NCI-H748 (cell line): ENCODE measurements at regions not wholly inside any gene's neighbourhood (a gene's known extent, or its start where the extent isn't known, plus 50 kb on each side); places are given as distances from the start of the nearest gene placed in this dataset.
"Not testable (repeated sequence)": the region's sequence is repeated elsewhere in the genome, so short reads cannot be mapped to it uniquely, and the experiment has no call there.

Experiments used
- DNase-seq: peaks from one replicate; lab custom pipeline; 2025; ENCODE audit not compliant: unreplicated experiment; lab: John Stamatoyannopoulos, UW

GRCh38 chr9:6160579-6160978, 55.0 kb upstream of the IL33 start:
- no peak for DNase-seq

- no peak for DNase-seq
Observed at GRCh38 chr9:6153425-6153824, 62.2 kb upstream of the IL33 start.

GRCh38 chr9:6152788-6153187, 62.8 kb upstream of the IL33 start:
- no peak for DNase-seq

- DNase-seq = peak; percentile 60
Observed at GRCh38 chr9:6150483-6150882, 65.1 kb upstream of the IL33 start.

GRCh38 chr9:6149315-6149714, 66.3 kb upstream of the IL33 start:
- DNase-seq = no peak

- no peak for DNase-seq
Observed at GRCh38 chr9:6147846-6148245, 67.8 kb upstream of the IL33 start.

- no peak for DNase-seq
Observed at GRCh38 chr9:6144947-6145346, 70.7 kb upstream of the IL33 start.

- no peak for DNase-seq
Observed at GRCh38 chr9:6142799-6143454, 72.7 kb upstream of the IL33 start.

- DNase-seq = not testable (repeated sequence)
Observed at GRCh38 chr9:6135780-6136179, 79.8 kb upstream of the IL33 start.

- DNase-seq = no peak
Observed at GRCh38 chr9:6134661-6135180, 80.9 kb upstream of the IL33 start.

GRCh38 chr9:6133346-6134063, 82.1 kb upstream of the IL33 start:
- DNase-seq = peak; percentile 16

GRCh38 chr9:6132650-6133049, 83.0 kb upstream of the IL33 start:
- no peak for DNase-seq

- no peak for DNase-seq
Observed at GRCh38 chr9:6128030-6128429, 87.6 kb upstream of the IL33 start.

- DNase-seq = peak; percentile 16
Observed at GRCh38 chr9:6126377-6126776, 89.2 kb upstream of the IL33 start.

GRCh38 chr9:6123416-6123815, 92.2 kb upstream of the IL33 start:
- no peak for DNase-seq

- no peak for DNase-seq
Observed at GRCh38 chr9:6121707-6122106, 93.9 kb upstream of the IL33 start.

- DNase-seq = no peak
Observed at GRCh38 chr9:6114424-6114823, 99.0 kb upstream of the RANBP6 start.

GRCh38 chr9:6113819-6114218, 98.4 kb upstream of the RANBP6 start:
- no peak for DNase-seq

- no peak for DNase-seq
Observed at GRCh38 chr9:6113312-6113711, 97.9 kb upstream of the RANBP6 start.

GRCh38 chr9:6109986-6110385, 94.6 kb upstream of the RANBP6 start:
- no peak for DNase-seq

GRCh38 chr9:6109571-6109970, 94.1 kb upstream of the RANBP6 start:
- DNase-seq = no peak

GRCh38 chr9:6106711-6107339, 91.4 kb upstream of the RANBP6 start:
- no peak for DNase-seq
